Muscle of back (tissue), 3 donors: ENCODE measurements at regions not wholly inside any gene's neighbourhood (a gene's known extent, or its start where the extent isn't known, plus 50 kb on each side); places are given as distances from the start of the nearest gene placed in this dataset.

ENCODE experiments used
- DNase-seq, 3 donors: peaks; one replicate each; pipeline versions ENCODE4 v3.0.0 to v3.0.0-alpha.2; 2013

GRCh38 chr6:14187406-14187805 is 69.8 kb downstream of the CD83 start:
- DNase-seq = no peak

- no peak for DNase-seq
These were observed 71.5 kb downstream of the CD83 start for GRCh38 chr6:14189074-14189473.

GRCh38 chr6:14190191-14190928 is 72.8 kb downstream of the CD83 start:
- peak in 2 of 3 donors; percentile 44 to 55 for DNase-seq

GRCh38 chr6:14190929-14191224 is 73.3 kb downstream of the CD83 start:
- DNase-seq = no peak

GRCh38 chr6:14191761-14192160 is 74.2 kb downstream of the CD83 start:
- no peak for DNase-seq

GRCh38 chr6:14192216-14192788 is 74.7 kb downstream of the CD83 start:
- peak in 1 of 3 donors; percentile 61 for DNase-seq

GRCh38 chr6:14193524-14193923 is 76.0 kb downstream of the CD83 start:
- DNase-seq = no peak

- no peak for DNase-seq
These were observed 76.9 kb downstream of the CD83 start for GRCh38 chr6:14194483-14194882.

- no peak for DNase-seq
These were observed 77.4 kb downstream of the CD83 start for GRCh38 chr6:14194976-14195375.

GRCh38 chr6:14196026-14196425 is 78.5 kb downstream of the CD83 start:
- no peak for DNase-seq

GRCh38 chr6:14197118-14197517 is 79.5 kb downstream of the CD83 start:
- DNase-seq = no peak

GRCh38 chr6:14200047-14200446 is 82.5 kb downstream of the CD83 start:
- DNase-seq = no peak

GRCh38 chr6:14202947-14203346 is 85.4 kb downstream of the CD83 start:
- DNase-seq = no peak

- no peak for DNase-seq
These were observed 88.8 kb downstream of the CD83 start for GRCh38 chr6:14206391-14206790.

- no peak for DNase-seq
These were observed 89.9 kb downstream of the CD83 start for GRCh38 chr6:14207448-14207847.

GRCh38 chr6:14209000-14209399 is 91.4 kb downstream of the CD83 start:
- DNase-seq = no peak

- no peak for DNase-seq
These were observed 92.5 kb downstream of the CD83 start for GRCh38 chr6:14210077-14210476.

GRCh38 chr6:14210663-14211561 is 93.3 kb downstream of the CD83 start:
- peak; percentile 92 to 97 (median 94) for DNase-seq

- peak in 1 of 3 donors; percentile 49 for DNase-seq
These were observed 94.0 kb downstream of the CD83 start for GRCh38 chr6:14211562-14211942.

GRCh38 chr6:14212020-14212419 is 94.4 kb downstream of the CD83 start:
- DNase-seq = no peak

- no peak for DNase-seq
These were observed 95.1 kb downstream of the CD83 start for GRCh38 chr6:14212632-14213031.

- DNase-seq = peak in 2 of 3 donors; percentile 43 to 62
These were observed 99.5 kb downstream of the CD83 start for GRCh38 chr6:14216946-14217684.
